Adrenal gland (tissue), 9 donors: ENCODE measurements at regions not wholly inside any gene's neighbourhood (a gene's known extent, or its start where the extent isn't known, plus 50 kb on each side); places are given as distances from the start of the nearest gene placed in this dataset.
A peak's percentile ranks its signal among the peaks of the same experiment; 100 is the strongest.

ENCODE experiments used
- DNase-seq, 7 donors: peaks; one replicate each; pipeline ENCODE4 v3.0.0-alpha.2; 2019 to 2020
- H3K27ac ChIP-seq, 5 donors: fragments of 200-600 bp; sonication (generic) in 4 of 5; 1 replicate in 3 of 5; 2 replicates in 2 of 5; pipeline versions ENCODE4 v1.5.1 to v1.8.0; 2016 to 2020; ENCODE audit warnings: mild to moderate bottlenecking in 1 of 5
- H3K27me3 ChIP-seq: fragments of 200-600 bp; 2 replicates; pipeline ENCODE4 v1.8.0; 2021
- H3K36me3 ChIP-seq, 2 donors: fragments of 200-600 bp; replicated peaks in 1 of 2; 1 replicate in 1 of 2; 2 replicates in 1 of 2; pipeline versions ENCODE4 v1.5.1 to v1.8.0; 2018 to 2022
- H3K4me1 ChIP-seq, 2 donors: fragments of 200-600 bp; replicated peaks in 1 of 2; 1 replicate in 1 of 2; 2 replicates in 1 of 2; pipeline versions ENCODE4 v1.5.1 to v1.8.0; 2018 to 2021
- H3K4me3 ChIP-seq, 4 donors: fragments of 200-600 bp; sonication (generic) in 3 of 4; one replicate each; pipeline ENCODE4 v1.5.1; 2016 to 2018
- H3K9me3 ChIP-seq, 3 donors: fragments of 200-600 bp; sonication (generic) in 1 of 3; replicated peaks in 1 of 3; 1 replicate in 2 of 3; 2 replicates in 1 of 3; pipeline versions ENCODE4 v1.5.1 to v1.8.0; 2016 to 2021
- POLR2A ChIP-seq, 2 donors: fragments of 450-650 bp; IDR thresholded peaks; one replicate each; pipeline ENCODE4 v1.6.1; 2017; ENCODE audit warnings: antibody characterized with exemption in 2 of 2, mild to moderate bottlenecking in 2 of 2, moderate library complexity in 1 of 2
- WGBS, 4 donors: extraction: QIAGEN DNeasy Blood & Tissue Kit in 2 of 4; methylation state at CpG; one replicate each; pipeline versions ENCODE4 v1.1.5 to v1.1.7; 2013 to 2017; 5-methylcytosine and 5-hydroxymethylcytosine counted together
- intact Hi-C, 2 donors: fragments of 100-400 bp; cut with DNase I; formaldehyde crosslinking; loops; one replicate each; pipeline versions ENCODE4 v1.14.1 to v1.15.0; 2022 to 2023
- TF ChIP-seq, protein P1 (sequence below), 6 experiments: fragments of 450-650 bp in 4 of 6; fragments of 200-600 bp in 2 of 6; sonication (generic) in 1 of 6; IDR thresholded peaks; 1 replicate in 5 of 6; 2 replicates in 1 of 6; pipeline versions ENCODE4 v1.5.1 to v1.8.0; 2016 to 2021; ENCODE audit warnings: antibody characterized with exemption in 6 of 6, mild to moderate bottlenecking in 2 of 6, moderate library complexity in 1 of 6
- donor health status: healthy with polysubstance abuse.
- donor health status: Bipolar disorder and iron deficiency.
- donor health status: DM: yes; HTN: yes; CAD: no.
- donor health status: DM: no; HTN: no; CAD: no.
- donor health status: DM: no; HTN: no; CAD: no.

DNA sequence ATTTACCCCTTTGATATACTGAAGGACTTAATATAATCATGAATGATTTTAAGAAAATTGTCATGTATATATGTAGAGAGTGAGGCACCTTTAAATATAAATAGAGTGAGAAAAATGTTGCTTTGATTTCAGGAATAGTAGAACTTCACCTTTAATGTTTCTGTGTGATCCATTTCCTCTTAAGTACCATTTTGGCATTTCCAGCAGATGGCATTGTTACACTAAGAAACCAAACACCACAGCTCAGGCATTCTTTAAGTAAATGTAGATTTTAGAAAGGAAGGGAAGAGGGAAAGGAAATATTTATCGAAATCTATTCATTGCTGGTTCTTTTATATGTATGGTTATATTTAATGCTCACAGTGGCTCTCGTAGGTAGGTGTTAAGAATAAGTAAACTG lies 556.7 kb upstream of the FBXO33 start:
- 19 to 29% (median 24%) methylated on average over 2 of the region's 2 CpGs for WGBS, 4 donors
- no peak overlapping the region for H3K27ac ChIP-seq

DNA sequence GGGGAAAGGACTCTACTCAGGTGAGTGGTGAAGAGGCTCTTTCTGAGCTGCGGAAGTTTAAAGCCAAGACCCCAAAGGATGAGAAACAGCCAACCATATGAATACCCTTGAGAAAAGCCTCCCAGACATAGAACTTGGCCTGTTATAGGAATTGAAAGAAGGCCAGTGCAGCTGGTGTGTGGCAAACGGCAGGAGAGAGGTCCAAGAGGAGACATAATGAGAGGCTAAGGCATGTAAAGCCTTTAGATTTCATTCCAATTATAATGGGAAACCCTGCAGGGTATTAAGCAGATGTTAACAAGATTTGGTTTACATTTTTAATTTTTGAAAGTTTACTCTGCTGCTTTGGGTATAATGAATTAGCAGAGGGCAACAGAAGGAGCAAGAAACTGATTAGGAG lies 552.1 kb upstream of the FBXO33 start:
- intact Hi-C loops, result no loop called here
- H3K4me3 ChIP-seq, result no peak overlapping the region
- WGBS, 4 donors, result 45 to 77% (median 61%) methylated on average over 2 of the region's 2 CpGs
- no peaks in the 10 kb centered on the region for H3K4me1 ChIP-seq
- TF ChIP-seq POLR2A (IDR thresholded peaks at IDR 0.05), result no peak
- TF ChIP-seq, protein P1, sequence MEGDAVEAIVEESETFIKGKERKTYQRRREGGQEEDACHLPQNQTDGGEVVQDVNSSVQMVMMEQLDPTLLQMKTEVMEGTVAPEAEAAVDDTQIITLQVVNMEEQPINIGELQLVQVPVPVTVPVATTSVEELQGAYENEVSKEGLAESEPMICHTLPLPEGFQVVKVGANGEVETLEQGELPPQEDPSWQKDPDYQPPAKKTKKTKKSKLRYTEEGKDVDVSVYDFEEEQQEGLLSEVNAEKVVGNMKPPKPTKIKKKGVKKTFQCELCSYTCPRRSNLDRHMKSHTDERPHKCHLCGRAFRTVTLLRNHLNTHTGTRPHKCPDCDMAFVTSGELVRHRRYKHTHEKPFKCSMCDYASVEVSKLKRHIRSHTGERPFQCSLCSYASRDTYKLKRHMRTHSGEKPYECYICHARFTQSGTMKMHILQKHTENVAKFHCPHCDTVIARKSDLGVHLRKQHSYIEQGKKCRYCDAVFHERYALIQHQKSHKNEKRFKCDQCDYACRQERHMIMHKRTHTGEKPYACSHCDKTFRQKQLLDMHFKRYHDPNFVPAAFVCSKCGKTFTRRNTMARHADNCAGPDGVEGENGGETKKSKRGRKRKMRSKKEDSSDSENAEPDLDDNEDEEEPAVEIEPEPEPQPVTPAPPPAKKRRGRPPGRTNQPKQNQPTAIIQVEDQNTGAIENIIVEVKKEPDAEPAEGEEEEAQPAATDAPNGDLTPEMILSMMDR (IDR thresholded peaks at IDR 0.05), result no peak
- H3K27me3 ChIP-seq, result no peaks in the 10 kb centered on the region
- no peak overlapping the region for H3K27ac ChIP-seq
- H3K36me3 ChIP-seq, result no peaks in the 10 kb centered on the region
- no peaks in the 10 kb centered on the region for H3K9me3 ChIP-seq
- no peak for DNase-seq

More for the DNA sequence above, 556.7 kb upstream of the FBXO33 start:
- H3K36me3 ChIP-seq, result no peaks in the 10 kb centered on the region
- TF ChIP-seq POLR2A (IDR thresholded peaks at IDR 0.05), result no peak
- TF ChIP-seq, protein P1 (IDR thresholded peaks at IDR 0.05), result peak in 2 of 6 experiments; percentile 29 to 35
- H3K9me3 ChIP-seq, result no peaks in the 10 kb centered on the region
- no peak overlapping the region for H3K4me3 ChIP-seq
- intact Hi-C loops, result no loop called here
- no peaks in the 10 kb centered on the region for H3K4me1 ChIP-seq
- no peaks in the 10 kb centered on the region for H3K27me3 ChIP-seq
- no peak for DNase-seq

DNA sequence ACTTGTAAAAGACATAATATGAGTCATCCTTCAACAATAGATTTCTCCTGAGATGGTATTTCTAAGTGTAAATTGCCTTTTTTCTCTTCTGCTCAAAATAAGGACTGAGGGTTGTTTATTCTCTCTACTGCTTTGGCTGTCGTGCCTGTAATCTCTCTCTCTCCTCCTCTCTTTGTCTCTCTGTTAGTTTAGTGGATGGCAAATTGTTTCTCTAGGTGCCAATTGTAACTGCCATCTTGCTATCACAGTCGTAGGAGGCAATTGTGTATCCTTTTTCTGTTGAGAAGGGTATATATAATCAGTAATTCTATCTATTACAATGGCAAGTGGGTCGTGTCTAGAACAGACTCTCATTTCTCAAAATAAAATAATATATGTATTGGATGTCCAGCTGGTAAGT lies 545.0 kb upstream of the FBXO33 start:
- Histone ChIP-seq H3K27me3 (no peaks in the 10 kb centered on the region), H3K4me1 (no peaks in the 10 kb centered on the region), H3K36me3 (no peaks in the 10 kb centered on the region), H3K4me3 (no peak overlapping the region), H3K27ac (no peak overlapping the region), H3K9me3 (no peaks in the 10 kb centered on the region)
- intact Hi-C loops, result no loop called here
- TF ChIP-seq POLR2A (IDR thresholded peaks at IDR 0.05), result no peak
- TF ChIP-seq, protein P1 (IDR thresholded peaks at IDR 0.05), result no peak
- WGBS, 4 donors, result 46 to 59% (median 54%) methylated on average over 3 of the region's 3 CpGs
- DNase-seq, result no peak

DNA sequence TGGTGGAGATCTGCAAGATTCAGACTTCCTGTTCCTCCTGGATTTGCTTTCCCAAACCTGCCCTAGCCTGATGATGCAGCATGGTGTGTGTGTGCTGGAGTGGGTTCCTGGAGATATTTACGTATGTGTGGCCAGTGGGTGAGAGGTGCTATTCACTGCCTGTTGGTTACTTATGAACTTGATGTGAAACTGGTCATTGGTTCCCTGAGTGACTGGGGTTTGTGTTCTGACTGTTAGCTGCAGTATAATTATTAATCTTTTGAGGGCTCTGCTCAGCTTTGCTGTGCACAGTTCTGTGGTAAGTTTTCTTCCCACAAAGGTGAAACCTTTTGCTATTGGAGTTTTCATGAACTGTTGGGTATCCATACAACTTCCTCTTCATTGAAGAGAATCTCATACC lies 541.8 kb upstream of the FBXO33 start:
- no peaks in the 10 kb centered on the region for H3K9me3 ChIP-seq
- TF ChIP-seq, protein P1 (IDR thresholded peaks at IDR 0.05), result no peak
- no peak for TF ChIP-seq POLR2A (IDR thresholded peaks at IDR 0.05)
- no peak overlapping the region for H3K4me3 ChIP-seq
- H3K4me1 ChIP-seq, result no peaks in the 10 kb centered on the region
- no peaks in the 10 kb centered on the region for H3K36me3 ChIP-seq
- H3K27ac ChIP-seq, result no peak overlapping the region
- DNase-seq, result no peak
- 50 to 78% (median 65%) methylated on average over 1 of the region's 1 CpG for WGBS, 4 donors
- intact Hi-C loops, result no loop called here
- no peaks in the 10 kb centered on the region for H3K27me3 ChIP-seq
